ENCODE measurements at regions not wholly inside any gene's neighbourhood (a gene's known extent, or its start where the extent isn't known, plus 50 kb on each side); places are given as distances from the start of the nearest gene placed in this dataset.

DNA sequence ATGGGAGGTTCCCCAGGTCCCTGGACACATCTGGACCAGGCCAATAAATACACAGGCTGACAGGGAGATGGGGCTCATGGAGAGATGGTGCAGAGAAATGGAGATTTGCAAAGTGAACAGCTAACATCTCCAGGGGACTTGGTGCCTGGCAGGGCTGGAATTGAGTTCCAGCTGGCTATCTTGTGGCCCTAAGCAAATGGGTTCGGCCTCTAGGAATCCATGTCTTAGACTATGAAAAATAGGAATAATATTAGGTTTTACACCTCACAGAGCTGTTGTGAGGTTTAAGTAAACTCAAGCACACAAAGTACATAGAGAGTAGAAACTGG, 82.9 kb upstream of the SPATA12 start:
- TF ChIP-seq JUN (IDR thresholded peaks at IDR 0.05; ENCODE audit: low read depth, low read length) (no peak), KDM1A (IDR thresholded peaks at IDR 0.05; ENCODE audit: borderline replicate concordance, low read length) (no peak), MAFK (IDR thresholded peaks at IDR 0.05; ENCODE audit: low read depth, low read length) (no peak), TAF1 (IDR thresholded peaks at IDR 0.05; ENCODE audit: low read depth, low read length) (no peak), HDAC6 (IDR thresholded peaks at IDR 0.05; ENCODE audit: low read depth, low read length) (no peak), POLR2A (IDR thresholded peaks at IDR 0.05; ENCODE audit: control extremely low read depth in 1 of 2, low read depth in 2 of 2, low read length in 2 of 2) (no peak), RFX5 (IDR thresholded peaks at IDR 0.05; ENCODE audit: borderline replicate concordance, low read depth, low read length) (no peak), FOSL1 (IDR thresholded peaks at IDR 0.05; ENCODE audit: insufficient read depth, low read depth, low read length) (no peak), POLR2AphosphoS5 (IDR thresholded peaks at IDR 0.05; ENCODE audit: low read depth, low read length) (no peak), TBP (IDR thresholded peaks at IDR 0.05; ENCODE audit: low read depth, low read length) (no peak), YY1 (IDR thresholded peaks at IDR 0.05; ENCODE audit: low read depth, low read length) (no peak), RAD21 (IDR thresholded peaks at IDR 0.05 in 1 of 2, conservative IDR thresholded peaks at IDR 0.05 in 1 of 2; ENCODE audit: low read depth in 2 of 2, low read length in 2 of 2) (no peak)
- TF ChIP-seq, protein P1, sequence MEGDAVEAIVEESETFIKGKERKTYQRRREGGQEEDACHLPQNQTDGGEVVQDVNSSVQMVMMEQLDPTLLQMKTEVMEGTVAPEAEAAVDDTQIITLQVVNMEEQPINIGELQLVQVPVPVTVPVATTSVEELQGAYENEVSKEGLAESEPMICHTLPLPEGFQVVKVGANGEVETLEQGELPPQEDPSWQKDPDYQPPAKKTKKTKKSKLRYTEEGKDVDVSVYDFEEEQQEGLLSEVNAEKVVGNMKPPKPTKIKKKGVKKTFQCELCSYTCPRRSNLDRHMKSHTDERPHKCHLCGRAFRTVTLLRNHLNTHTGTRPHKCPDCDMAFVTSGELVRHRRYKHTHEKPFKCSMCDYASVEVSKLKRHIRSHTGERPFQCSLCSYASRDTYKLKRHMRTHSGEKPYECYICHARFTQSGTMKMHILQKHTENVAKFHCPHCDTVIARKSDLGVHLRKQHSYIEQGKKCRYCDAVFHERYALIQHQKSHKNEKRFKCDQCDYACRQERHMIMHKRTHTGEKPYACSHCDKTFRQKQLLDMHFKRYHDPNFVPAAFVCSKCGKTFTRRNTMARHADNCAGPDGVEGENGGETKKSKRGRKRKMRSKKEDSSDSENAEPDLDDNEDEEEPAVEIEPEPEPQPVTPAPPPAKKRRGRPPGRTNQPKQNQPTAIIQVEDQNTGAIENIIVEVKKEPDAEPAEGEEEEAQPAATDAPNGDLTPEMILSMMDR (IDR thresholded peaks at IDR 0.05; ENCODE audit: control extremely low read depth in 1 of 3, insufficient read depth in 1 of 3, low read depth in 1 of 3, low read length in 3 of 3): no peak
- TF ChIP-seq, protein P2, sequence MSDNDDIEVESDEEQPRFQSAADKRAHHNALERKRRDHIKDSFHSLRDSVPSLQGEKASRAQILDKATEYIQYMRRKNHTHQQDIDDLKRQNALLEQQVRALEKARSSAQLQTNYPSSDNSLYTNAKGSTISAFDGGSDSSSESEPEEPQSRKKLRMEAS (IDR thresholded peaks at IDR 0.05): no peak
